ENCODE measurements at regions not wholly inside any gene's neighbourhood (a gene's known extent, or its start where the extent isn't known, plus 50 kb on each side); places are given as distances from the start of the nearest gene placed in this dataset.

- no peak for DNase-seq
- Histone ChIP-seq H3K14ac (ENCODE audit: insufficient read depth, low read length) (no peak overlapping the region), H2AFZ (ENCODE audit: low read length) (no peak overlapping the region)
These were observed 472.7 kb downstream of the RFC3 start for GRCh38 chr13:34290661-34291060.

More at GRCh38 chr13:34290661-34291060, 472.7 kb downstream of the RFC3 start:
- no peak for TF ChIP-seq CTCF (conservative IDR thresholded peaks at IDR 0.05)
- Histone ChIP-seq H3K23ac (ENCODE audit: insufficient read length, low read depth, low read length) (no peak overlapping the region), H4K5ac (ENCODE audit: insufficient read length, low read depth, low read length) (no peak overlapping the region), H3K27me3 (ENCODE audit: insufficient read depth, low read length) (no peaks in the 10 kb centered on the region), H3K56ac (ENCODE audit: insufficient read length, low read depth, low read length) (no peak overlapping the region), H3K4me1 (ENCODE audit: insufficient read depth, low read length) (no peaks in the 10 kb centered on the region), H4K20me1 (ENCODE audit: control insufficient read depth, insufficient read depth, insufficient read length) (no peaks in the 10 kb centered on the region), H3K9me3 (ENCODE audit: control insufficient read depth, low read depth, low read length) (no peaks in the 10 kb centered on the region), H3K9ac (ENCODE audit: extremely low read depth, insufficient read length, low read length) (no peak overlapping the region), H2BK5ac (ENCODE audit: insufficient read length, low read length) (no peak overlapping the region), H2AK5ac (ENCODE audit: insufficient read length, low read length) (no peak overlapping the region), H4K91ac (ENCODE audit: insufficient read length, low read depth, low read length) (no peak overlapping the region), H2BK12ac (ENCODE audit: insufficient read length, low read depth, low read length) (no peak overlapping the region), H3K79me2 (ENCODE audit: insufficient read depth, low read length) (no peaks in the 10 kb centered on the region), H3T11ph (ENCODE audit: low read length) (no peak overlapping the region), H3K4ac (ENCODE audit: low read depth, low read length) (no peak overlapping the region), H3K4me2 (ENCODE audit: insufficient read depth, insufficient read length, low read length) (no peak overlapping the region), H3K23me2 (ENCODE audit: insufficient read length, low read depth, low read length, poor library complexity, severe bottlenecking) (no peaks in the 10 kb centered on the region), H2BK15ac (ENCODE audit: low read depth, low read length) (no peak overlapping the region), H2BK120ac (ENCODE audit: low read depth, low read length, poor library complexity, severe bottlenecking) (no peak overlapping the region), H3K18ac (ENCODE audit: insufficient read length, low read depth, low read length) (no peak overlapping the region), H4K8ac (replicated peaks; ENCODE audit: insufficient read length, low read depth, low read length) (no peak overlapping the region), H2BK20ac (ENCODE audit: low read depth, low read length, poor library complexity, severe bottlenecking) (no peak overlapping the region), H3K27ac (ENCODE audit: insufficient read length, low read depth, low read length) (no peak overlapping the region), H3K79me1 (ENCODE audit: insufficient read depth, low read depth, low read length, poor library complexity, severe bottlenecking) (no peaks in the 10 kb centered on the region)
- H3K27me3 Mint-ChIP-seq (ENCODE audit: low read depth), result no peaks in the 10 kb centered on the region
- no peak overlapping the region for H3K27ac Mint-ChIP-seq
- H3K4me1 Mint-ChIP-seq, result peaks cover 0 to 2% of the 10 kb centered on the region in 2 experiments; a peak in 1 of 4 replicates
- H3K9me3 Mint-ChIP-seq, result no peaks in the 10 kb centered on the region
- no peak overlapping the region for H3K4me3 Mint-ChIP-seq
- H3K36me3 Mint-ChIP-seq (ENCODE audit: insufficient read depth in 1 of 3, low read depth in 3 of 3), result no peaks in the 10 kb centered on the region

All from H9 (cell line).